Epithelial cell of proximal tubule (primary cell): ENCODE measurements at regions not wholly inside any gene's neighbourhood (a gene's known extent, or its start where the extent isn't known, plus 50 kb on each side); places are given as distances from the start of the nearest gene placed in this dataset.
"Not testable (repeated sequence)": the region's sequence is repeated elsewhere in the genome, so short reads cannot be mapped to it uniquely, and the experiment has no call there.

Experiments
- DNase-seq: peaks from one replicate; pipeline ENCODE4 v3.0.0-alpha.2; 2011; ENCODE audit warnings: low read depth
- H3K4me3 ChIP-seq: 2 replicates; pipeline ENCODE4 v1.5.1; 2011; ENCODE audit warnings: low read depth, mild to moderate bottlenecking, low read length
- CTCF ChIP-seq: conservative IDR thresholded peaks from 2 replicates; pipeline ENCODE4 v1.5.1; 2012; ENCODE audit warnings: low read depth, mild to moderate bottlenecking, low read length

DNA sequence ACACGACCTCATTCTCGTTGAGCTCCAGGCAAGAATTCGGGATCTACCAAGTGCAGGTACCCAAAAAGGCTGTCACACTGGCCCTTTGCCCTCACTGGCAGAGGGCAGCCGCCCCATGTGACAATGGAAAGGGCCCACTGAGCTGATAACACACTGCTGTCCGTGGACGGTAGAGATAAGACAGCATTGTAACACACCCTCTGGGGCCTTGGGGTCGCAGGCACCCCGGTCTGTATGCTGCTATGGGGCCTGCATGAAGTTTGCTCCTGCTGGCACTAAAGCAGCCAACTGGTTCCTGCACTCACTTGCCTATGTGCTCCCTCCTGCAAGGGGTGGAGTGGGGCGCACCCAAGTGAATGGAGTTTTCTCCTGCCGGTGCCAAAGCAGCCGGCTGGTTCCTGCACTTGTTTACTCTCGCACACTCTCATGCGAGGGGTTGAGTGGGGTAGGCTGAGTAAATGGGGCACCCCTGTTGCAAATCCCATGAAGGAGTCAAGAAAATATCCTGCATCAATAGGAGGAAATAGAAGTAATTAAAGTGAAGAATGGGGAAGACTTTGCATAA is 477.9 kb downstream of the ATP23 start:
- H3K4me3 ChIP-seq = no peak overlapping the region
- no peak for DNase-seq
- no peak for TF ChIP-seq CTCF

GRCh38 chr12:58419905-58420304 is 478.5 kb downstream of the ATP23 start:
- no peak for DNase-seq
- H3K4me3 ChIP-seq = no peak overlapping the region

GRCh38 chr12:58420503-58420902 is 479.1 kb downstream of the ATP23 start:
- no peak for DNase-seq
- H3K4me3 ChIP-seq = no peak overlapping the region
- TF ChIP-seq CTCF = no peak

More at GRCh38 chr12:58419905-58420304, 478.5 kb downstream of the ATP23 start:
- no peak for TF ChIP-seq CTCF

DNA sequence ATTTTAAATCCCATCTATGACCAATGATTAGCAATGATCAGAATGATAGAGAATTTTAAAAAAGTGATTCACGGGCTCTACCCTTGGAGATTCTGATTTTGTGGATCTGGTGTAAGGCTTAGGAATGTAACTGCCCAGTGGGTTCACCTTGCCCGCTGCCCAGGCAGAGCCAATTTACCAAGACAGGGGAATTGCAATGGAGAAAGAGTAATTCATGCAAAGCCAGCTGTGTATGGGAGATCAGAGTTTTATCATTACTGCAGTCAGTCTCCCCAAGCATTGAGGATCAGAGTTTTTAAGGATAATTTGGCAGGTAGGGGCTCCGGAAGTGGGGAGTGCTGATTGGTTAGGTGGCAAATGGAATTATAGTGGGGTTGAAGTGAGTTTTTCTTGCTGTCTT is 480.6 kb downstream of the ATP23 start:
- no peak overlapping the region for H3K4me3 ChIP-seq
- TF ChIP-seq CTCF = no peak
- no peak for DNase-seq

- no peak for DNase-seq
- TF ChIP-seq CTCF = no peak
- H3K4me3 ChIP-seq = no peak overlapping the region
Measured at GRCh38 chr12:58424735-58425392, 483.5 kb downstream of the ATP23 start.

DNA sequence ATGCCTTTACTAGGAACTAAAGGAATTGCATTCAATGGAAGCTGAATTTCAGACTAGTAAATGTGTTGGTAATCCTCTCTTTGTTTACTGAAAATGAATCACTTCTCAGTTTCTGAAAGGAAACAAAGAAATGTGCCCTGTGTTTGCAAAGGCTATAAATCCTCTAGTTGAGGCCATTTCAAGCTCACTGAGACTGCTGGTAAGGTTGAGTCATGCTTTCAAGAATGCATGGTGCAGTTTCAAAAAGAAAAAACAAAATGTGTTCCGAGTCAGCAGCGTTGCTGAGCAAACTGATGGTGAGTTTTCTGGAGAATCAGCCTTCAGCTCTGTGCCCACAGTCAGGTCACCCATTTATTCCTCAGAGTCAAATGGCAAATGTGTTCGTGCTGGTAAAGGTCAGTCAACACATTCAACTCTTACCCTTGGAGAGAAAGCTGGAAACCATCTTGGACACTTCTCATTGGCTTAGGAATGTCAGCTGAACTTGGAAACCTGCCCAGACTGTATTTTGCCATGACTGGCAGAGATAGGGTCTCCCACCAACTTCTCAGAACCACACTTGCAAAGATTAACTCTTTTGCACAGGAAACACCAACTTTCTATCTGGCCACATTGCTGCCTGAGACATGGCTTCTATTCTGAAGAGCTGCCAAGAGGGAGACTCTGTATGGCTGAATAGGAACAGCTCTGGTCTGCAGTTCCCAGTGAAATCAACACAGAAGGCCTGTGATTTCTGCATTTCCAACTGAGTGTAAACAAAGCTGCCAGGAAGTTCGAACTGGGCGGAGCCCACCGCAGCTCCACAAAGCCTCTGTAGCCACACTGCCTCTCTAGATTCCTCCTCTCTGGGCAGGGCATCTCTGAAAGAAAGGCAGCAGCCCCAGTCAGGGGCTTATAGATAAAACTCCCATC is 484.4 kb downstream of the ATP23 start:
- TF ChIP-seq CTCF = no peak
- H3K4me3 ChIP-seq = peak overlapping the region; percentile 3
- DNase-seq = peak; percentile 94

DNA sequence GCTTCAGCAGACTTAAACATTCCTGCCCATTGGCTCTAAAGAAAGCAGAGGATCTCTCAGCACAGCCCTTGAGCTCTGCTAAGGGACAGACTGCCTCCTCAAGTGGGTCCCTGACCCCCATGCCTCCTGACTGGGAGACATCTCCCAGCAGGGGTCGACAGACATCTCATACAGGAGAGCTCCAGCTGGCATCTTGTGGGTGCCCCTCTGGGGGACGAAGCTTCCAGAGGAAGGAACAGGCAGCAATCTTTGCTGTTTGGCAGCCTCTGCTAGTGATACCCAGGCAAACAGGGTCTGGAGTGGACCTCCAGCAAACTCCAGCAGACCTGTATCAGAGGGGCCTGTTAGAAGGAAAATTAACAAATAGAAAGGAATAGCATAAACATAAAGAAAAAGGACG is 485.1 kb downstream of the ATP23 start:
- not testable (repeated sequence) for H3K4me3 ChIP-seq

More for the DNA sequence above, 485.1 kb downstream of the ATP23 start:
- DNase-seq = not testable (repeated sequence)
